ENCODE measurements at regions not wholly inside any gene's neighbourhood (a gene's known extent, or its start where the extent isn't known, plus 50 kb on each side); places are given as distances from the start of the nearest gene placed in this dataset.

DNA sequence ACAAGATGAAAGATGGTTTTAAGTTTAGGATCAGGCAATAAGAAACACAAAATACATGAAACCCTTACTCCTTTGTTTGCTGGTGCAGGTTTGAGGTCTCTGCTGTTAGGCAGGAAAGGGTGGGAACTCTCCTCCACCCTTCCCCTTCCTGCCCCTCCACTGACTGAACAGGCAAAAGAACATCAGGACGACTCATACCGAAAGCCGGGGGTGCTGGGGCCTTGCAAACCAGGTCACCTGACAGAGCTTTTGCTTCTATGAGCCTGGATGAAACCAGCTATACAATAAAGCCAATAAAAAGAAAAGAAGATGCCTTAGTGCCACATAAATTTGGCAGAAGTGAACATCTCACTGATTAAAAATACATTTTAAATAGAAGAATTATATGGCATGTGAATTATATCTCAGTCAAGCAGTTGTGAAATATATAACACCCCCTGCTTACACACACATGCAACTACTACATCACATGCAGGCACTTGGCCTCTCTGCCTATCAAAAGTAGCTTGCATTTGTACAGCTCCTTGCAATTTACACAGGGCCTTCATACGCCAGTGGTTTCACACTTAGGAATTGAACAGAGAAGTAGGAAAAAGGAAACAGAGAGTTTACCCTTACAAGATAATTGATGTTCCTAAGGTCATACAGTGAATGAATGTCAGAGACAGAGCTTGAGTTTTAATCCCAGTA, 215.1 kb upstream of the TRIB2 start:
- Histone ChIP-seq H3K9ac (replicated peaks; ENCODE audit: extremely low read depth, insufficient read depth, low read length) (no peak overlapping the region), H3K79me2 (ENCODE audit: control insufficient read depth, insufficient read depth, low read length) (no peaks in the 10 kb centered on the region), H2AFZ (ENCODE audit: low read depth, low read length) (peak overlapping the region; percentile 44), H3K27ac (ENCODE audit: insufficient read depth, low read depth, low read length) (no peak overlapping the region), H3K27me3 (ENCODE audit: control insufficient read depth in 2 of 2, insufficient read depth in 2 of 2, low read length in 2 of 2) (no peaks in the 10 kb centered on the region), H3K36me3 (ENCODE audit: control insufficient read depth in 2 of 2, extremely low read depth in 1 of 2, insufficient read depth in 2 of 2, low read length in 2 of 2) (no peaks in the 10 kb centered on the region), H3K4me2 (ENCODE audit: insufficient read depth, low read length) (no peak overlapping the region), H3K4me3 (replicated peaks in 1 of 3; ENCODE audit: insufficient read depth in 1 of 3, low read depth in 1 of 3, low read length in 3 of 3) (no peak overlapping the region), H4K20me1 (replicated peaks; ENCODE audit: control insufficient read depth, extremely low read depth, insufficient read depth, low read length) (no peaks in the 10 kb centered on the region), H3K4me1 (ENCODE audit: control insufficient read depth, extremely low read depth, insufficient read depth, low read length) (peaks cover 7% of the 10 kb centered on the region), H3K9me1 (replicated peaks; ENCODE audit: control insufficient read depth, extremely low read depth, insufficient read depth, low read length) (no peaks in the 10 kb centered on the region), H3K9me3 (replicated peaks; ENCODE audit: control insufficient read depth, insufficient read depth, low read length) (no peaks in the 10 kb centered on the region)
- dilution Hi-C loops (cut with MboI; ENCODE audit: extremely low pct_ligation_motif_present, low sequenced_read_pairs) (no loop called here), intact Hi-C loops (cut with micrococcal nuclease) (no loop called here)
- POLR2A ChIA-PET = no interaction called here
- no TSS peak for BruUV-seq (replicated peaks)
- CTCF ChIA-PET = interaction anchor here (1.0 to 2.0 kb wide), 4 partner anchors 9 to 387 kb away, joined by 3 to 5 read pairs (median 4); partner anchors contain the start of gene TRIB2
- DNase-seq (ENCODE audit: low read depth, low spot score) (peak; percentile 39), FAIRE-seq (peak; percentile 38)
- no peak for TF ChIP-seq EZH2 (IDR thresholded peaks at IDR 0.05; ENCODE audit: borderline replicate concordance, low read depth, low read length, severe bottlenecking)
- peak; percentile 20 for TF ChIP-seq FOS (IDR thresholded peaks at IDR 0.05; ENCODE audit: borderline replicate concordance, insufficient read depth, low read length)

DNA sequence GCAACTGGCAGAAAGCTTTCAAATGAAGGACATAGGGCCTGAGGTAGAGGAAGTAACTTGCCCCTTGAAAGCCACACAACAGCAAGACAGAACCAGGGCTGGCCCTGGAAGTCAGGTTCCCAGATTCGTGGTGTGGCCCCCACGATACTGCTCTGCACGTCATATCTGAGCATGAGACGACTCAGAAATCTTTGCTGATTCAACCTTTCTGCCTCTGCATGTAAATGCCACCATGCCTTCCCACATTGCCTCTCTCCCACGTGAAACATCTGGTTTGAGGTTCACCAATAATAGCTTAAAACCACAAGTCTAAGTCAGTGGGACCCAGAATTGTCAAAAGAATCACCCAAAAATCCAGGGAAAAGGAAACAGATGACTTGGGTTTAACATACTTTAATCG, 214.0 kb upstream of the TRIB2 start:
- Histone ChIP-seq H3K4me1 (ENCODE audit: control insufficient read depth, extremely low read depth, insufficient read depth, low read length) (peaks cover 7% of the 10 kb centered on the region), H3K27ac (ENCODE audit: insufficient read depth, low read depth, low read length) (no peak overlapping the region), H3K9me3 (replicated peaks; ENCODE audit: control insufficient read depth, insufficient read depth, low read length) (no peaks in the 10 kb centered on the region), H3K4me2 (ENCODE audit: insufficient read depth, low read length) (no peak overlapping the region), H4K20me1 (replicated peaks; ENCODE audit: control insufficient read depth, extremely low read depth, insufficient read depth, low read length) (no peaks in the 10 kb centered on the region), H3K9ac (replicated peaks; ENCODE audit: extremely low read depth, insufficient read depth, low read length) (no peak overlapping the region), H3K79me2 (ENCODE audit: control insufficient read depth, insufficient read depth, low read length) (no peaks in the 10 kb centered on the region), H3K27me3 (ENCODE audit: control insufficient read depth in 2 of 2, insufficient read depth in 2 of 2, low read length in 2 of 2) (no peaks in the 10 kb centered on the region), H2AFZ (ENCODE audit: low read depth, low read length) (no peak overlapping the region), H3K9me1 (replicated peaks; ENCODE audit: control insufficient read depth, extremely low read depth, insufficient read depth, low read length) (no peaks in the 10 kb centered on the region), H3K36me3 (ENCODE audit: control insufficient read depth in 2 of 2, extremely low read depth in 1 of 2, insufficient read depth in 2 of 2, low read length in 2 of 2) (no peaks in the 10 kb centered on the region), H3K4me3 (replicated peaks in 1 of 3; ENCODE audit: insufficient read depth in 1 of 3, low read depth in 1 of 3, low read length in 3 of 3) (no peak overlapping the region)
- BruUV-seq (replicated peaks) = no TSS peak
- intact Hi-C loops (cut with micrococcal nuclease) (no loop called here), dilution Hi-C loops (cut with MboI; ENCODE audit: extremely low pct_ligation_motif_present, low sequenced_read_pairs) (no loop called here)
- CTCF ChIA-PET = interaction anchor here (2.0 kb wide), 1 partner anchor 10 kb away, joined by 5 read pairs; no protein-coding TSS in a partner anchor
- FAIRE-seq = no peak
- TF ChIP-seq, protein P1, sequence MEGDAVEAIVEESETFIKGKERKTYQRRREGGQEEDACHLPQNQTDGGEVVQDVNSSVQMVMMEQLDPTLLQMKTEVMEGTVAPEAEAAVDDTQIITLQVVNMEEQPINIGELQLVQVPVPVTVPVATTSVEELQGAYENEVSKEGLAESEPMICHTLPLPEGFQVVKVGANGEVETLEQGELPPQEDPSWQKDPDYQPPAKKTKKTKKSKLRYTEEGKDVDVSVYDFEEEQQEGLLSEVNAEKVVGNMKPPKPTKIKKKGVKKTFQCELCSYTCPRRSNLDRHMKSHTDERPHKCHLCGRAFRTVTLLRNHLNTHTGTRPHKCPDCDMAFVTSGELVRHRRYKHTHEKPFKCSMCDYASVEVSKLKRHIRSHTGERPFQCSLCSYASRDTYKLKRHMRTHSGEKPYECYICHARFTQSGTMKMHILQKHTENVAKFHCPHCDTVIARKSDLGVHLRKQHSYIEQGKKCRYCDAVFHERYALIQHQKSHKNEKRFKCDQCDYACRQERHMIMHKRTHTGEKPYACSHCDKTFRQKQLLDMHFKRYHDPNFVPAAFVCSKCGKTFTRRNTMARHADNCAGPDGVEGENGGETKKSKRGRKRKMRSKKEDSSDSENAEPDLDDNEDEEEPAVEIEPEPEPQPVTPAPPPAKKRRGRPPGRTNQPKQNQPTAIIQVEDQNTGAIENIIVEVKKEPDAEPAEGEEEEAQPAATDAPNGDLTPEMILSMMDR (IDR thresholded peaks at IDR 0.05; ENCODE audit: extremely low read depth in 1 of 2, insufficient read depth in 1 of 2, low read depth in 1 of 2, low read length in 2 of 2) = no peak
- no peak for TF ChIP-seq POLR2A (IDR thresholded peaks at IDR 0.05; ENCODE audit: low read depth, low read length)
- no peak for TF ChIP-seq MYC (IDR thresholded peaks at IDR 0.05; ENCODE audit: low read depth, low read length)
- no peak for TF ChIP-seq JUN (IDR thresholded peaks at IDR 0.05; ENCODE audit: borderline replicate concordance, insufficient read depth, insufficient read length, low read depth)
- TF ChIP-seq, protein P2, sequence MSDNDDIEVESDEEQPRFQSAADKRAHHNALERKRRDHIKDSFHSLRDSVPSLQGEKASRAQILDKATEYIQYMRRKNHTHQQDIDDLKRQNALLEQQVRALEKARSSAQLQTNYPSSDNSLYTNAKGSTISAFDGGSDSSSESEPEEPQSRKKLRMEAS (IDR thresholded peaks at IDR 0.05; ENCODE audit: insufficient read depth, insufficient read length) = no peak
- no peak for TF ChIP-seq FOS (IDR thresholded peaks at IDR 0.05; ENCODE audit: borderline replicate concordance, insufficient read depth, low read length)
- DNase-seq (ENCODE audit: low read depth, low spot score) = no peak
- POLR2A ChIA-PET = no interaction called here

Measured in endothelial cell of umbilical vein (primary cell).